Ascending aorta (tissue), 2 donors: ENCODE measurements at regions not wholly inside any gene's neighbourhood (a gene's known extent, or its start where the extent isn't known, plus 50 kb on each side); places are given as distances from the start of the nearest gene placed in this dataset.
"Not testable (repeated sequence)": the region's sequence is repeated elsewhere in the genome, so short reads cannot be mapped to it uniquely, and the experiment has no call there.

Experiments used
- DNase-seq, 2 donors: peaks; one replicate each; pipeline ENCODE4 v3.0.0-alpha.2; 2019; ENCODE audit warnings: low spot score in 2 of 2
- H3K27ac ChIP-seq, 2 donors: fragments of 200-600 bp; sonication (generic); one replicate each; pipeline ENCODE4 v1.5.1; 2016 to 2017; ENCODE audit warnings: mild to moderate bottlenecking in 1 of 2
- H3K27me3 ChIP-seq: fragments of 200-600 bp; sonication (generic); one replicate; pipeline ENCODE4 v1.5.1; 2017
- H3K36me3 ChIP-seq, 2 donors: fragments of 200-600 bp; sonication (generic); one replicate each; pipeline ENCODE4 v1.5.1; 2016
- H3K4me1 ChIP-seq, 2 donors: fragments of 200-600 bp; sonication (generic); one replicate each; pipeline ENCODE4 v1.5.1; 2016 to 2017; ENCODE audit warnings: mild to moderate bottlenecking in 1 of 2
- H3K4me3 ChIP-seq, 2 donors: fragments of 200-600 bp; sonication (generic); one replicate each; pipeline ENCODE4 v1.5.1; 2016 to 2017; ENCODE audit warnings: mild to moderate bottlenecking in 1 of 2
- H3K9me3 ChIP-seq, 2 donors: fragments of 200-600 bp; sonication (generic); one replicate each; pipeline ENCODE4 v1.5.1; 2016
- CTCF ChIP-seq, 3 experiments: fragments of 200-600 bp in 2 of 3; fragments of 450-650 bp in 1 of 3; sonication (generic) in 2 of 3; IDR thresholded peaks; one replicate each; pipeline ENCODE4 v1.5.1; 2016 to 2019; ENCODE audit warnings: antibody characterized with exemption in 3 of 3, mild to moderate bottlenecking in 1 of 3, moderate library complexity in 1 of 3
- intact Hi-C: fragments of 100-400 bp; cut with DNase I; formaldehyde crosslinking; loops from one replicate; pipeline ENCODE4 v1.15.1; 2023

DNA sequence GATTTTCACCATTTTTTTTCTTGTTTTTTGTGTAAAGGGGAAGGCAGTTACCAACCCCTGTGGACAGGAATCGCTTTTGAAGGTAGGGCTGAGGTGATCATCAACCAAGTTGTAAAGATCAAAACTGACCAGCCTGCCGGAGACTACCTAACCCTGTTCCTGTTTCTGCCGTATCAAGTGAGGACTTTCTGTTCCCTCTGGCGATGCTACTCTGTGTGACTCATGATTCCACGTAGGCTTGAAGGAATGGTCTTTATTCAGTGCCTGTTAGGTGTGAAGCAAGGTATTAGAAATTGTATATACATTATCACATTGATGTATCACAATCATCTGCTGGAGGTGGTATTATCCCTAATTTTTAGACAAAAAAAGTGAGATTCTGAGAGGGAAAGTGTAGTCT is 161.3 kb downstream of the SOX4 start:
- Histone ChIP-seq H3K27ac (no peak overlapping the region), H3K4me3 (no peak overlapping the region), H3K36me3 (no peaks in the 10 kb centered on the region), H3K4me1 (peaks cover 0 to 7% of the 10 kb centered on the region in 2 donors), H3K27me3 (no peaks in the 10 kb centered on the region), H3K9me3 (no peaks in the 10 kb centered on the region)
- DNase-seq, result no peak
- intact Hi-C loops, result no loop called here
- no peak for TF ChIP-seq CTCF (IDR thresholded peaks at IDR 0.05)

DNA sequence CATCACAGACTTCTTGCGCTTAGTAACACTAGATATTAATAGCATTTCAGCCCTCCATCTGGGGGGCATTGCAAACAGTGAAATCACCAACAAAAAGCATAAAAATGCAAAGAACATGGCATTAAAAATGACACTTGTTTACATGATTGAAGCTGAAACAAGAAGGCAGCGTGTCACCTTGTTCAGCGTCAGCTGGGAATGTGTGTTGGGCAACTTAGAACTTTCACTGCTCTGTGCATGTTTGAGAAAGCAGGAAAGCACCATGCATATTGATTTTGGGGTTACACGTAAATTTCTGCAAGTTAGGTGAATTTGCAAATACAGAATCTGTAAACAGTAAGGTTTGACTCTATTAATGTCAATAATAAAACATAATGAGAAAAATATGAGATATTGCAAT is 162.9 kb downstream of the SOX4 start:
- no peak overlapping the region for H3K27ac ChIP-seq
- peaks cover 0 to 7% of the 10 kb centered on the region in 2 donors for H3K4me1 ChIP-seq
- no peaks in the 10 kb centered on the region for H3K36me3 ChIP-seq
- no peak for DNase-seq
- no peak for TF ChIP-seq CTCF (IDR thresholded peaks at IDR 0.05)
- no peaks in the 10 kb centered on the region for H3K9me3 ChIP-seq
- H3K4me3 ChIP-seq, result no peak overlapping the region
- intact Hi-C loops, result no loop called here
- no peaks in the 10 kb centered on the region for H3K27me3 ChIP-seq

DNA sequence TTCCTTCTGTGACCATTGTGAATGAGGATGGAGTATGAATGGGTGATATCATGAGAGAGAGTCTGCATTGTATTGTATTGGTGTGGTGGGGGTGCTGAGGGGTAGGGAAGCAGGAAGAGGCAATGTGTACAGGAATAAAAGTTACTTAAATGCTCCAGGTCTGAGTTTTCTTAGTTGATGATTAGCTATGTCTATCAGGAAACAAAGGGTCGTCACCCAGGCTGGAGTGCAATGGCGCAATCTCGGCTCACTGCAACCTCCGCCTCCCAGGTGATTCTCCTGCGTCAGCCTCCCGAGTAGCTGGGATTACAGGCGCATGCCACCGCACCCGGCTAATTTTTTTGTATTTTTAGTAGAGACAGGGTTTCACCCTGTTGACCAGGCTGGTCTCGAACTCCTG is 163.8 kb downstream of the SOX4 start:
- DNase-seq, H3K4me1 ChIP-seq, H3K27me3 ChIP-seq, H3K27ac ChIP-seq, H3K36me3 ChIP-seq, H3K4me3 ChIP-seq, intact Hi-C loops, H3K9me3 ChIP-seq: not testable (repeated sequence)

DNA sequence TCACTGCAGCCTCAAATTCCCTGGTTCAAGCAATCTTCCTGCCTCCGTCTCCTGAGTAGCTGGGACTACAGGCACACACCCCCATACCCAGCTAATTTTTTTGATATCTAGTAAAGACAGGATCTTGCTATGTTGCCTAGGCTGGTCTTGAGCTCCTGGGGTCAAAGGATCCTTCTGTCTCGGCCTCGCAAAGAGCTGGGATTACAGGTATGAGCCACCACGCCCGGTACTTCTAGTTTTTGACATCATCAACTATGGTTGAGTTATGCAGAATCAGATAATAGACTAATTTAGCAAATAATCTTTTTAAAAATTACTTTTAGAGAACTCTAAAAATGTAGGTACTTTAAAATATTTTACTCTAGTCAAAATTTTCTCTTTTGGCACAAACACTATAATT is 166.2 kb downstream of the SOX4 start:
- Histone ChIP-seq H3K27me3 (no peaks in the 10 kb centered on the region), H3K27ac (no peak overlapping the region), H3K4me1 (no peaks in the 10 kb centered on the region), H3K36me3 (no peaks in the 10 kb centered on the region), H3K4me3 (no peak overlapping the region), H3K9me3 (no peaks in the 10 kb centered on the region)
- no peak for TF ChIP-seq CTCF (IDR thresholded peaks at IDR 0.05)
- intact Hi-C loops, result no loop called here
- no peak for DNase-seq

- H3K27ac ChIP-seq, intact Hi-C loops, H3K27me3 ChIP-seq, DNase-seq, H3K4me3 ChIP-seq, H3K36me3 ChIP-seq, H3K9me3 ChIP-seq, H3K4me1 ChIP-seq: not testable (repeated sequence)
Measured at GRCh38 chr6:21761053-21761730, 167.6 kb downstream of the SOX4 start.

- no peak for TF ChIP-seq CTCF (IDR thresholded peaks at IDR 0.05)
- Histone ChIP-seq H3K4me3 (no peak overlapping the region), H3K27ac (no peak overlapping the region), H3K9me3 (no peaks in the 10 kb centered on the region), H3K27me3 (no peaks in the 10 kb centered on the region), H3K4me1 (peaks cover 2 to 13% of the 10 kb centered on the region in 2 donors), H3K36me3 (no peaks in the 10 kb centered on the region)
- no peak for DNase-seq
- intact Hi-C loops, result no loop called here
Measured at GRCh38 chr6:21764989-21765388, 171.4 kb downstream of the SOX4 start.
